K562 (cell line): ENCODE measurements at regions not wholly inside any gene's neighbourhood (a gene's known extent, or its start where the extent isn't known, plus 50 kb on each side); places are given as distances from the start of the nearest gene placed in this dataset.

Experiments
- DEAF1 ChIP-seq: fragments of 450-650 bp; formaldehyde crosslinking; IDR thresholded peaks from 2 replicates; pipeline ENCODE4 v1.4.0; 2020; ENCODE audit warnings: mild to moderate bottlenecking, moderate library complexity
- E2F4 ChIP-seq: sonication (generic); formaldehyde crosslinking; IDR thresholded peaks from 2 replicates; pipeline ENCODE4 v1.8.0; 2022; ENCODE audit warnings: mild to moderate bottlenecking, low read depth, missing genetic modification reagents
- ETS2 ChIP-seq: IDR thresholded peaks from 2 replicates; pipeline ENCODE4 v1.6.1; 2016; ENCODE audit warnings: borderline replicate concordance, missing genetic modification characterization, mild to moderate bottlenecking, moderate library complexity, missing compliant biosample characterization; ENCODE audit not compliant: poor library complexity, severe bottlenecking
- GTF3C2 ChIP-seq: IDR thresholded peaks from 3 replicates; pipeline ENCODE4 v1.6.1; 2011; ENCODE audit warnings: borderline replicate concordance, mild to moderate bottlenecking, moderate library complexity; ENCODE audit not compliant: insufficient read length; ENCODE audit errors: extremely low read depth
- HDAC6 ChIP-seq: IDR thresholded peaks from 2 replicates; pipeline ENCODE4 v1.6.1; 2012; ENCODE audit warnings: low read depth, mild to moderate bottlenecking, control low read depth, inconsistent platforms, low read length, moderate library complexity
- ID3 ChIP-seq, 2 experiments: fragments of 250-450 bp in 1 of 2; fragments of 450-650 bp in 1 of 2; sonication (Bioruptor Pico) in 1 of 2; IDR thresholded peaks; 2 replicates each; pipeline versions ENCODE4 v1.6.1 to v1.8.0; 2016 to 2021; ENCODE audit warnings: mild to moderate bottlenecking in 2 of 2, moderate library complexity in 2 of 2, missing compliant biosample characterization in 1 of 2, missing genetic modification characterization in 1 of 2
- KLF10 ChIP-seq: fragments of 250-450 bp; sonication (Bioruptor Pico); IDR thresholded peaks from 2 replicates; pipeline ENCODE4 v1.6.1; 2021; ENCODE audit warnings: matching md5 sums
- NFIC ChIP-seq: fragments of 450-650 bp; IDR thresholded peaks from 2 replicates; pipeline ENCODE4 v1.6.1; 2017; ENCODE audit warnings: mild to moderate bottlenecking, inconsistent platforms
- RBBP5 ChIP-seq: fragments of 200-600 bp; sonication (generic); IDR thresholded peaks from 2 replicates; pipeline ENCODE4 v1.6.1; 2012; ENCODE audit warnings: borderline replicate concordance, mild to moderate bottlenecking, low read length, control low read depth, inconsistent platforms; ENCODE audit not compliant: insufficient read depth, poor library complexity, severe bottlenecking
- TARDBP ChIP-seq: fragments of 450-650 bp; IDR thresholded peaks from 2 replicates; pipeline ENCODE4 v1.6.1; 2016
- U2AF2 ChIP-seq: fragments of 200-400 bp; formaldehyde crosslinking; optimal IDR thresholded peaks from 2 replicates; pipeline ENCODE3; 2017; ENCODE audit warnings: low read depth, mild to moderate bottlenecking, low read length
- ZBTB17 ChIP-seq: fragments of 450-650 bp; formaldehyde crosslinking; IDR thresholded peaks from 2 replicates; pipeline ENCODE4 v1.4.0; 2020; ENCODE audit warnings: mild to moderate bottlenecking
- ZBTB7A ChIP-seq: IDR thresholded peaks from 2 replicates; pipeline ENCODE4 v1.6.1; 2011; ENCODE audit warnings: low read depth, mild to moderate bottlenecking, low read length, moderate library complexity, borderline replicate concordance; ENCODE audit not compliant: control insufficient read depth
- ZNF121 ChIP-seq: sonication (generic); formaldehyde crosslinking; conservative IDR thresholded peaks from 2 replicates; pipeline ENCODE4 v1.8.0; 2022; ENCODE audit warnings: missing genetic modification reagents
- ZNF77 ChIP-seq: fragments of 250-450 bp; sonication (Bioruptor Pico); IDR thresholded peaks from 2 replicates; pipeline ENCODE4 v1.5.0; 2020
- TF ChIP-seq, protein P1 (sequence below): fragments of 250-450 bp; sonication (Bioruptor Pico); IDR thresholded peaks from 2 replicates; pipeline ENCODE4 v1.5.1; 2021; ENCODE audit warnings: mild to moderate bottlenecking
- TF ChIP-seq, protein P2 (sequence below): fragments of 250-450 bp; sonication (Bioruptor Pico); IDR thresholded peaks from 2 replicates; pipeline ENCODE4 v1.8.0; 2021; ENCODE audit warnings: moderate library complexity, mild to moderate bottlenecking, inconsistent platforms

- TF ChIP-seq, protein P1, sequence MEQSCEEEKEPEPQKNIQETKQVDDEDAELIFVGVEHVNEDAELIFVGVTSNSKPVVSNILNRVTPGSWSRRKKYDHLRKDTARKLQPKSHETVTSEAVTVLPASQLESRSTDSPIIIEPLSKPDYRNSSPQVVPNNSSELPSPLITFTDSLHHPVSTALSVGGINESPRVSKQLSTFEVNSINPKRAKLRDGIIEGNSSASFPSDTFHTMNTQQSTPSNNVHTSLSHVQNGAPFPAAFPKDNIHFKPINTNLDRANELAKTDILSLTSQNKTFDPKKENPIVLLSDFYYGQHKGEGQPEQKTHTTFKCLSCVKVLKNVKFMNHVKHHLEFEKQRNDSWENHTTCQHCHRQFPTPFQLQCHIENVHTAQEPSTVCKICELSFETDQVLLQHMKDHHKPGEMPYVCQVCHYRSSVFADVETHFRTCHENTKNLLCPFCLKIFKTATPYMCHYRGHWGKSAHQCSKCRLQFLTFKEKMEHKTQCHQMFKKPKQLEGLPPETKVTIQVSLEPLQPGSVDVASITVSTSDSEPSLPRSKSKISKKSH (CRISPR knock-in tag) = no peak
- TF ChIP-seq KLF10 (CRISPR knock-in tag) = no peak
- peak; percentile 55 for TF ChIP-seq RBBP5
- TF ChIP-seq ZBTB7A = peak; percentile 90; the same call in 1 of the 2 replicates
- no peak for TF ChIP-seq ETS2 (tag)
- no peak for TF ChIP-seq U2AF2
- TF ChIP-seq, protein P2, sequence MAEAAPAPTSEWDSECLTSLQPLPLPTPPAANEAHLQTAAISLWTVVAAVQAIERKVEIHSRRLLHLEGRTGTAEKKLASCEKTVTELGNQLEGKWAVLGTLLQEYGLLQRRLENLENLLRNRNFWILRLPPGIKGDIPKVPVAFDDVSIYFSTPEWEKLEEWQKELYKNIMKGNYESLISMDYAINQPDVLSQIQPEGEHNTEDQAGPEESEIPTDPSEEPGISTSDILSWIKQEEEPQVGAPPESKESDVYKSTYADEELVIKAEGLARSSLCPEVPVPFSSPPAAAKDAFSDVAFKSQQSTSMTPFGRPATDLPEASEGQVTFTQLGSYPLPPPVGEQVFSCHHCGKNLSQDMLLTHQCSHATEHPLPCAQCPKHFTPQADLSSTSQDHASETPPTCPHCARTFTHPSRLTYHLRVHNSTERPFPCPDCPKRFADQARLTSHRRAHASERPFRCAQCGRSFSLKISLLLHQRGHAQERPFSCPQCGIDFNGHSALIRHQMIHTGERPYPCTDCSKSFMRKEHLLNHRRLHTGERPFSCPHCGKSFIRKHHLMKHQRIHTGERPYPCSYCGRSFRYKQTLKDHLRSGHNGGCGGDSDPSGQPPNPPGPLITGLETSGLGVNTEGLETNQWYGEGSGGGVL = no peak
- no peak for TF ChIP-seq TARDBP
- peak; percentile 53; the same call in 1 of the 2 replicates for TF ChIP-seq ZBTB17 (CRISPR knock-in tag)
- TF ChIP-seq ZNF121 (CRISPR knock-in tag) = no peak
- 0 out of 2 replicates have a peak, but pooled peaks have one; percentile 17 for TF ChIP-seq DEAF1 (CRISPR knock-in tag)
- TF ChIP-seq NFIC = peak; percentile 95
- TF ChIP-seq ZNF77 (CRISPR knock-in tag) = no peak
- no peak for TF ChIP-seq E2F4
- no peak for TF ChIP-seq HDAC6
- no peak for TF ChIP-seq ID3 (CRISPR knock-in tag; IDR thresholded peaks at IDR 0.05)
- TF ChIP-seq ID3 (tag; IDR thresholded peaks at IDR 0.05) = no peak
- no peak for TF ChIP-seq GTF3C2
Measured at GRCh38 chr2:74048843-74049519, 64.3 kb downstream of the TET3 start (continued).
